Fibroblast of lung (primary cell): ENCODE measurements at regions not wholly inside any gene's neighbourhood (a gene's known extent, or its start where the extent isn't known, plus 50 kb on each side); places are given as distances from the start of the nearest gene placed in this dataset.

Experiments used
- DNase-seq, 2 donors: peaks; one replicate each; pipeline versions ENCODE4 v3.0.0 to v3.0.0-alpha.2; 2010; ENCODE audit warnings: low read depth in 2 of 2
- H2AFZ ChIP-seq: 2 replicates; pipeline ENCODE4 v1.5.1; 2012; ENCODE audit warnings: low read length, control low read depth, inconsistent platforms
- H3K27ac ChIP-seq: 2 replicates; pipeline ENCODE4 v1.5.1; 2011; ENCODE audit warnings: low read length, control low read depth; ENCODE audit not compliant: insufficient read depth
- H3K27me3 ChIP-seq: 2 replicates; pipeline ENCODE4 v1.5.1; 2011; ENCODE audit warnings: mild to moderate bottlenecking, low read length; ENCODE audit not compliant: control insufficient read depth, insufficient read depth
- H3K36me3 ChIP-seq: 2 replicates; pipeline ENCODE4 v1.5.1; 2011; ENCODE audit warnings: low read length; ENCODE audit not compliant: control insufficient read depth, insufficient read depth
- H3K4me1 ChIP-seq: 2 replicates; pipeline ENCODE4 v1.5.1; 2011; ENCODE audit warnings: low read length; ENCODE audit not compliant: control insufficient read depth, insufficient read depth; ENCODE audit errors: extremely low read depth
- H3K4me2 ChIP-seq: 2 replicates; pipeline ENCODE4 v1.5.1; 2011; ENCODE audit warnings: low read length, control low read depth; ENCODE audit not compliant: insufficient read depth; ENCODE audit errors: extremely low read depth
- H3K4me3 ChIP-seq, 4 experiments: fragments of 200-600 bp in 1 of 4; sonication (generic) in 1 of 4; replicated peaks in 1 of 4; 2 replicates each; pipeline ENCODE4 v1.5.1; 2011 to 2016; ENCODE audit warnings: low read length in 4 of 4, low read depth in 3 of 4, mild to moderate bottlenecking in 3 of 4, control low read depth in 2 of 4, inconsistent platforms in 1 of 4, mixed read lengths in 1 of 4; ENCODE audit not compliant: insufficient read depth in 1 of 4; ENCODE audit errors: control extremely low read depth in 1 of 4
- H3K79me2 ChIP-seq: 2 replicates; pipeline ENCODE4 v1.5.1; 2012; ENCODE audit warnings: mild to moderate bottlenecking, low read length, inconsistent platforms; ENCODE audit not compliant: control insufficient read depth, insufficient read depth
- H3K9ac ChIP-seq: 2 replicates; pipeline ENCODE4 v1.5.1; 2011; ENCODE audit warnings: mild to moderate bottlenecking, low read length, control low read depth; ENCODE audit not compliant: insufficient read depth
- H3K9me3 ChIP-seq: 2 replicates; pipeline ENCODE4 v1.5.1; 2012; ENCODE audit warnings: low read depth, low read length; ENCODE audit not compliant: control insufficient read depth, insufficient read depth
- H4K20me1 ChIP-seq: 2 replicates; pipeline ENCODE4 v1.5.1; 2011; ENCODE audit warnings: low read length; ENCODE audit not compliant: control insufficient read depth, insufficient read depth; ENCODE audit errors: extremely low read depth
- EZH2 ChIP-seq: IDR thresholded peaks from 2 replicates; pipeline ENCODE4 v1.5.1; 2012; ENCODE audit warnings: low read length, control low read depth, mild to moderate bottlenecking; ENCODE audit errors: missing control alignments
- TF ChIP-seq, protein P1 (sequence below), 2 donors: IDR thresholded peaks in 1 of 2; conservative IDR thresholded peaks in 1 of 2; 1 replicate in 1 of 2; 2 replicates in 1 of 2; pipeline ENCODE4 v1.5.1; 2011 to 2012; ENCODE audit warnings: low read length in 2 of 2, control low read depth in 1 of 2, inconsistent platforms in 1 of 2, low read depth in 1 of 2, mild to moderate bottlenecking in 1 of 2

DNA sequence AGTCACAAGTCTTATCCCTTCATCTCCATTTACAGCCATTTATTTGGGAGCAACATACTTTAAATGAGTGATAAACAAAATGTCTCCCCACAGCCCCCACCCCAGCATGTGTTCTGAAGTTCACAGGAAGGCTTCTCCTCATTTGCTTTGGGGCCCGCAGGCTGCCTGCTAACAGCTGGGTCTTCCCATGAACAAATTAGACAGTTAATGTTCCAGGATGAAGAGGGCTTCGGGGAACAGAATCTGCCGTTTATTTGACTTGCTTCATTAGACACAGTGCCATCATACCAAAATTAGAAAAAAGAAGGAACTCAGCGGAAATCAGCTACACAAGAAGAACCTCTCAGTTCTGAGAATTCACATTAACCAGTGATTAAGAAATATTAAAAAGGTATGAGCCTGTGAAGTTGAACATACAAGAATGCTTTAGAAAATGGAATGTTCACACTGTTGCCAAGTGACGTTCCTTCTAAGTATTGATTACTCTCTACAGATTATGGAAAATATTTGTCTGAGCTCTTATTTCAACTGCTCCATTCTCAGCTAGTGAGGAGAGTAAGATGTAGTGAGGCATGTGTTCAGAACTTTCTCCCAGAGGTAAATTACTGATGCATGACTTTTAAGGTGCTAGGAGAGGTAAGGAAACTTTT is 107.5 kb upstream of the THBS1 start:
- H3K36me3 ChIP-seq = no peaks in the 10 kb centered on the region
- no peaks in the 10 kb centered on the region for H3K79me2 ChIP-seq
- no peak overlapping the region for H2AFZ ChIP-seq
- H3K4me2 ChIP-seq = no peak overlapping the region
- TF ChIP-seq, protein P1, sequence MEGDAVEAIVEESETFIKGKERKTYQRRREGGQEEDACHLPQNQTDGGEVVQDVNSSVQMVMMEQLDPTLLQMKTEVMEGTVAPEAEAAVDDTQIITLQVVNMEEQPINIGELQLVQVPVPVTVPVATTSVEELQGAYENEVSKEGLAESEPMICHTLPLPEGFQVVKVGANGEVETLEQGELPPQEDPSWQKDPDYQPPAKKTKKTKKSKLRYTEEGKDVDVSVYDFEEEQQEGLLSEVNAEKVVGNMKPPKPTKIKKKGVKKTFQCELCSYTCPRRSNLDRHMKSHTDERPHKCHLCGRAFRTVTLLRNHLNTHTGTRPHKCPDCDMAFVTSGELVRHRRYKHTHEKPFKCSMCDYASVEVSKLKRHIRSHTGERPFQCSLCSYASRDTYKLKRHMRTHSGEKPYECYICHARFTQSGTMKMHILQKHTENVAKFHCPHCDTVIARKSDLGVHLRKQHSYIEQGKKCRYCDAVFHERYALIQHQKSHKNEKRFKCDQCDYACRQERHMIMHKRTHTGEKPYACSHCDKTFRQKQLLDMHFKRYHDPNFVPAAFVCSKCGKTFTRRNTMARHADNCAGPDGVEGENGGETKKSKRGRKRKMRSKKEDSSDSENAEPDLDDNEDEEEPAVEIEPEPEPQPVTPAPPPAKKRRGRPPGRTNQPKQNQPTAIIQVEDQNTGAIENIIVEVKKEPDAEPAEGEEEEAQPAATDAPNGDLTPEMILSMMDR (conservative IDR thresholded peaks at IDR 0.05 in 1 of 2, IDR thresholded peaks at IDR 0.05 in 1 of 2; ENCODE audit: low read depth in 1 of 2, low read length in 2 of 2) = no peak
- TF ChIP-seq EZH2 = no peak
- H3K4me1 ChIP-seq = peaks cover 4% of the 10 kb centered on the region
- H3K27ac ChIP-seq = peak overlapping the region; percentile 73
- no peaks in the 10 kb centered on the region for H3K9me3 ChIP-seq
- no peaks in the 10 kb centered on the region for H3K27me3 ChIP-seq
- H4K20me1 ChIP-seq = no peaks in the 10 kb centered on the region
- H3K4me3 ChIP-seq = peak overlapping the region in 1 of 4 experiments; percentile 8
- no peak for DNase-seq
- peak overlapping the region; percentile 57 for H3K9ac ChIP-seq

DNA sequence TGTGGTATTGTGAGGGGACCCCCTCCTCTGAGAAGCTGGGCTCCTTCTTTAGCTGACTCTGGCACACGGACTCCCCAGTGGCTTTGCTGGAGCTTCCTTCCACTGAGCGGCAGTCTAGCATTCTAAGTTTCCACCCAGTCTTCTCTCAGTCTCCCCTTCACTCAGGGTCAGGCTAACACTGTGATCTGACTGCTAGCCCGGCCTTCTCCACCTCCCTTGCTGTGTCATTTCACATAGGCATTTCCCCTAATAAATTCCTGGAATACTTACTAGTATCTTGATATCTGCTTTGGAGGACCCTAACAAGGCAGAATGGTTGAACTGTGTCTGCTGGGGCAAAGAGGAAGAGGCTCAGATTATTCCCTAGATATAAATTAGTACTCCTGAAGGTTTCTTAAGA is 106.2 kb upstream of the THBS1 start:
- H2AFZ ChIP-seq = no peak overlapping the region
- TF ChIP-seq, protein P1 (conservative IDR thresholded peaks at IDR 0.05 in 1 of 2, IDR thresholded peaks at IDR 0.05 in 1 of 2; ENCODE audit: low read depth in 1 of 2, low read length in 2 of 2) = no peak
- no peak for TF ChIP-seq EZH2
- no peak overlapping the region for H3K9ac ChIP-seq
- DNase-seq = no peak
- peaks cover 4% of the 10 kb centered on the region for H3K4me1 ChIP-seq
- H4K20me1 ChIP-seq = no peaks in the 10 kb centered on the region
- no peaks in the 10 kb centered on the region for H3K9me3 ChIP-seq
- no peak overlapping the region for H3K4me3 ChIP-seq
- H3K27ac ChIP-seq = no peak overlapping the region
- no peaks in the 10 kb centered on the region for H3K79me2 ChIP-seq
- H3K36me3 ChIP-seq = no peaks in the 10 kb centered on the region
- H3K27me3 ChIP-seq = no peaks in the 10 kb centered on the region
- no peak overlapping the region for H3K4me2 ChIP-seq

DNA sequence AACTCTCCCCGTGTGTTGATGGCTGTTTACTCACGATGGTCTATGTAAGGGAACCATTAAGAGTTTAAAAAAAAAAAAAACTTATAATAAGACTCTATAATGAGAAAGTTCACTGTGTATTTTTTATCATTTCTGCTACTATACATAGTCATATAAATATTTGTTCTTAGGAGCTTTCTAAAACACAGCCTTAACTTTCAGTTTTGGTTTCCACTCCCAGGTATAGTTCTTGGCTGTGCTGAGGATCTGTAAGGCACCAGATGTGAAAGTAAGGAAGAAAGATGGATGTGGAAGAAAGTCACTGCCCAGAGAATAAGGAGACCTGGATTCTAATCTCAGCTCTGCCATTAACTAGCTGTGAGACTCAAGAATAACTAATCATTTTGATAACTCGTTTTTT is 101.9 kb upstream of the THBS1 start:
- no peak overlapping the region for H3K4me2 ChIP-seq
- peak in 1 of 2 donors; percentile 22 for DNase-seq
- no peak overlapping the region for H3K9ac ChIP-seq
- H3K27me3 ChIP-seq = no peaks in the 10 kb centered on the region
- H4K20me1 ChIP-seq = no peaks in the 10 kb centered on the region
- peak overlapping the region; percentile 19 for H2AFZ ChIP-seq
- TF ChIP-seq, protein P1 (conservative IDR thresholded peaks at IDR 0.05 in 1 of 2, IDR thresholded peaks at IDR 0.05 in 1 of 2; ENCODE audit: low read depth in 1 of 2, low read length in 2 of 2) = no peak
- TF ChIP-seq EZH2 = no peak
- no peaks in the 10 kb centered on the region for H3K36me3 ChIP-seq
- H3K27ac ChIP-seq = no peak overlapping the region
- H3K9me3 ChIP-seq = no peaks in the 10 kb centered on the region
- no peaks in the 10 kb centered on the region for H3K79me2 ChIP-seq
- no peak overlapping the region for H3K4me3 ChIP-seq
- H3K4me1 ChIP-seq = peaks cover 1% of the 10 kb centered on the region
